Mucosa of descending colon (tissue), 3 donors: ENCODE measurements at regions not wholly inside any gene's neighbourhood (a gene's known extent, or its start where the extent isn't known, plus 50 kb on each side); places are given as distances from the start of the nearest gene placed in this dataset.

Source experiments
- ATAC-seq: fragments of 200-7000 bp; cut with Tn5 transposase; one replicate; pipeline ENCODE4 v1.9.1; 2020; ENCODE audit warnings: mild to moderate bottlenecking, moderate library complexity
- DNase-seq, 3 donors: peaks; one replicate each; pipeline ENCODE4 v3.0.0-alpha.2; 2020
- H3K36me3 ChIP-seq: fragments of 200-600 bp; one replicate; pipeline ENCODE4 v1.8.0; 2021; ENCODE audit warnings: low read depth, mild to moderate bottlenecking
- H3K4me1 ChIP-seq: fragments of 200-600 bp; one replicate; pipeline ENCODE4 v1.8.0; 2021; ENCODE audit warnings: low read depth, mild to moderate bottlenecking
- H3K4me3 ChIP-seq: fragments of 200-600 bp; one replicate; pipeline ENCODE4 v1.8.0; 2021; ENCODE audit warnings: mild to moderate bottlenecking
- H3K9me3 ChIP-seq: fragments of 200-600 bp; one replicate; pipeline ENCODE4 v1.8.0; 2021; ENCODE audit warnings: mild to moderate bottlenecking
- intact Hi-C, 2 donors: fragments of 100-400 bp; cut with DNase I in 1 of 2; cut with micrococcal nuclease in 1 of 2; formaldehyde crosslinking; loops; one replicate each; pipeline versions ENCODE4 v1.11.0 to v1.11.1; 2022; cut with DNase I, micrococcal nuclease
- TF ChIP-seq, protein P1 (sequence below): fragments of 200-600 bp; IDR thresholded peaks from one replicate; pipeline ENCODE4 v1.8.0; 2022; ENCODE audit warnings: antibody characterized with exemption, mild to moderate bottlenecking
- donor health status: DM: no; HTN: no; CAD: no; lungs with moderate emphysema.
- donor health status: DM: no; HTN: no; CAD: no.
- donor health status: DM: no; HTN: yes; CAD: no.

DNA sequence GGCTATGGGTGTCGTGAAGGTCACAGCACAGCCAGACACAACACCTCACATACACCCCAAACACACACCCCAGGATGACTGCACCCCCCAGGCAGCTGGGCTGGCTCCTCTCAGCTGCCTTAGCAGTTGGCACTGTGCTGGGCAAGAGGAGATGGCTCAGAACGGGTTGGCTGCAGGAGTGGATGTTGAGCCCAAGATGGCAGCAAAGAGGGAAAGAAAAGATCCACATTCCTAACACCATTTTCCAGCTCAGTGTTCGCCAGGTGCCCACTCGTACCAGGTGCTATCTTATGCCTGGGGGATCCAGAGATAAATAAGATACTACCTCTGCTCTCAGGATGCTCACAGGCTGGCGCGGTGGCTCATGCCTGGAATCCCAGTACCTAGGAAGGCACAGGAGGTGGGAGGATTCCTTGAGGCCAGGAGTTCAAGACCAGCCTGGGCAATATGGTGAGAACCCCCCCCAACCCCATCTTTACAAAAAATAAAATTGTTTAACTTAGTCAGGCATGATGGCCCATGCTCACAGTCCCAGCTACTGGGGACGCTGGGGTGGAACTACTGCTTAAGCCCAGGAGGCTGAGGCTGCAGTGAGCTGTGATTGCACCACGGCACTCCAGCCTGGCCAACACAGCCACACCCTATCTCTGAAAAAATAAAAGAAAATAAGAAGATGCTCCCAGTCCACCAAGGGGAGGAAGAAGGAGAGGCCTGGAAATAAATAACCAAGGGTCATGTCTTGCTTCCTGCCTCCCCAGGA, 89.7 kb upstream of the ZNF507 start:
- Histone ChIP-seq H3K9me3 (no peaks in the 10 kb centered on the region), H3K4me3 (no peak overlapping the region), H3K4me1 (no peaks in the 10 kb centered on the region), H3K36me3 (no peaks in the 10 kb centered on the region)
- TF ChIP-seq, protein P1, sequence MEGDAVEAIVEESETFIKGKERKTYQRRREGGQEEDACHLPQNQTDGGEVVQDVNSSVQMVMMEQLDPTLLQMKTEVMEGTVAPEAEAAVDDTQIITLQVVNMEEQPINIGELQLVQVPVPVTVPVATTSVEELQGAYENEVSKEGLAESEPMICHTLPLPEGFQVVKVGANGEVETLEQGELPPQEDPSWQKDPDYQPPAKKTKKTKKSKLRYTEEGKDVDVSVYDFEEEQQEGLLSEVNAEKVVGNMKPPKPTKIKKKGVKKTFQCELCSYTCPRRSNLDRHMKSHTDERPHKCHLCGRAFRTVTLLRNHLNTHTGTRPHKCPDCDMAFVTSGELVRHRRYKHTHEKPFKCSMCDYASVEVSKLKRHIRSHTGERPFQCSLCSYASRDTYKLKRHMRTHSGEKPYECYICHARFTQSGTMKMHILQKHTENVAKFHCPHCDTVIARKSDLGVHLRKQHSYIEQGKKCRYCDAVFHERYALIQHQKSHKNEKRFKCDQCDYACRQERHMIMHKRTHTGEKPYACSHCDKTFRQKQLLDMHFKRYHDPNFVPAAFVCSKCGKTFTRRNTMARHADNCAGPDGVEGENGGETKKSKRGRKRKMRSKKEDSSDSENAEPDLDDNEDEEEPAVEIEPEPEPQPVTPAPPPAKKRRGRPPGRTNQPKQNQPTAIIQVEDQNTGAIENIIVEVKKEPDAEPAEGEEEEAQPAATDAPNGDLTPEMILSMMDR, result no peak
- intact Hi-C loops, result no loop called here
- DNase-seq (no peak), ATAC-seq (no peak)

DNA sequence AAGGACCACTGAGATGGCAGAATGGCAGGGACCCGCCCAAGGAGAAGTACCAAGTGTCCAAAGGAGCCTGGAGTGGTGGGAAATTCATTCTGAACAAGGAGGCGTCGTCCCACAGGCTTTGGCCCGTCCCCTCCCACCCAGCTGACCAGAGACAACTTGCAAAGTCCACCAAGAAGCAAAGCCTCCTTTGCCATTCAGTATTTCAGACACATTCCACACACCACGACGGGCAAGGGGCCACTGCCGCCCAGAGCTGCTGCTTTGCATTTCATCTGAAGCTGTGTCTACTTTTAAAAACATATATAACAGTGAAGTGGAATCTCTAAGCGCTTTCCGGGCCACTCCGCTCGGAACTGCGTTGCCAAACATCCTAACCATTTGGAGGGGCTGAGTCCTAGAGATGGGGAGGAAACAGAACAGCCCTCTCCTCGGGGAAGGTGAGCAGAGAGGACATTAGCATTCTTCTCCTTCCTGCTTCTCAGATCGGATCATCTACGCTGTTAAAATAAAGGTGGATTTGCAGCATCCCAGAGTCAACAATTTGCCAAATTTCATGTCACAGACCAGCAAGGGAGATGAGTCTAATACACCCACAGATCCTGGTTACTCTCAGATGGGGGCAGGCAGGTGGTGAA, 89.0 kb upstream of the ZNF507 start:
- Histone ChIP-seq H3K36me3 (no peaks in the 10 kb centered on the region), H3K4me1 (no peaks in the 10 kb centered on the region), H3K4me3 (no peak overlapping the region), H3K9me3 (no peaks in the 10 kb centered on the region)
- ATAC-seq (no peak), DNase-seq (no peak)
- TF ChIP-seq, protein P1, result no peak
- intact Hi-C loops, result no loop called here

GRCh38 chr19:32257326-32258073, 87.9 kb upstream of the ZNF507 start:
- Histone ChIP-seq H3K4me1 (no peaks in the 10 kb centered on the region), H3K9me3 (no peaks in the 10 kb centered on the region), H3K36me3 (no peaks in the 10 kb centered on the region), H3K4me3 (no peak overlapping the region)
- TF ChIP-seq, protein P1, result no peak
- DNase-seq (no peak), ATAC-seq (no peak)
- intact Hi-C loops, result no loop called here

DNA sequence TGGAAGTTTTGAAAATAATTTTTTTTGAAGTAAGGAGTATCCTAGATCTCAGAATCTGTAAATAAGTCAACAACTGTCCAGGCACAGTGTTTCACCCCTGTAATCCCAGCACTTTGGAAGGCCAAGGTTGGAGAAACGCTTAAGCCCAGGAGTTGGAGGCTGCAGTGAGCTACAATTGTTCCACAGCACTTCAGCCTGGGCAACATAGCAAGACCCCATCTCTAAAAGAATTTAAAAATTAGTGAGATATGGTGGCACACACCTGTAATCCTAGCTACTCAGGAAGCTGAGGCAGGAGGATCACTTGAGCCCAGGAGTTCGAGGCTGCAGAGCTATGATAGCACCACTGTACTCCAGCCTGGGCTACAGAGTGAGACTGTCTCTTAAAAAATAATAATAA, 87.2 kb upstream of the ZNF507 start:
- intact Hi-C loops, result no loop called here
- Histone ChIP-seq H3K9me3 (no peaks in the 10 kb centered on the region), H3K36me3 (no peaks in the 10 kb centered on the region), H3K4me3 (no peak overlapping the region), H3K4me1 (no peaks in the 10 kb centered on the region)
- TF ChIP-seq, protein P1, result no peak
- ATAC-seq (no peak), DNase-seq (no peak)

- no peak overlapping the region for H3K4me3 ChIP-seq
- no peak for DNase-seq
- no peaks in the 10 kb centered on the region for H3K36me3 ChIP-seq
- H3K9me3 ChIP-seq, result no peaks in the 10 kb centered on the region
- ATAC-seq, result no peak
- TF ChIP-seq, protein P1, result no peak
- no peaks in the 10 kb centered on the region for H3K4me1 ChIP-seq
- intact Hi-C loops, result no loop called here
Observed at GRCh38 chr19:32264568-32264967, 80.8 kb upstream of the ZNF507 start.
